Panc1 (cell line): ENCODE measurements at regions not wholly inside any gene's neighbourhood (a gene's known extent, or its start where the extent isn't known, plus 50 kb on each side); places are given as distances from the start of the nearest gene placed in this dataset.

Experiments
- CTCF ChIP-seq: fragments of 450-650 bp; IDR thresholded peaks from 2 replicates; pipeline ENCODE4 v1.5.1; 2017; ENCODE audit warnings: mild to moderate bottlenecking
- POLR2AphosphoS5 ChIP-seq: IDR thresholded peaks from 2 replicates; pipeline ENCODE4 v1.6.1; 2012; ENCODE audit warnings: mild to moderate bottlenecking, low read depth, low read length, moderate library complexity
- REST ChIP-seq, 2 experiments: IDR thresholded peaks; 2 replicates each; pipeline ENCODE4 v1.6.1; 2011 to 2012; ENCODE audit warnings: low read depth in 2 of 2, control low read depth in 1 of 2, low read length in 1 of 2, mild to moderate bottlenecking in 1 of 2, moderate library complexity in 1 of 2; ENCODE audit not compliant: insufficient read depth in 1 of 2
- SIN3A ChIP-seq: IDR thresholded peaks from 2 replicates; pipeline ENCODE4 v1.6.1; 2012; ENCODE audit warnings: low read depth, mild to moderate bottlenecking, low read length, moderate library complexity, borderline replicate concordance; ENCODE audit not compliant: insufficient read depth
- TCF7L2 ChIP-seq: IDR thresholded peaks from 2 replicates; pipeline ENCODE4 v1.6.1; 2011; ENCODE audit warnings: mild to moderate bottlenecking, low read depth, low read length, inconsistent platforms

GRCh38 chr13:80213201-80213600 is 127.7 kb downstream of the SPRY2 start:
- TF ChIP-seq CTCF (no peak), REST (IDR thresholded peaks at IDR 0.05; ENCODE audit: insufficient read depth in 1 of 2, low read depth in 2 of 2, low read length in 1 of 2) (no peak), POLR2AphosphoS5 (no peak), SIN3A (no peak), TCF7L2 (no peak)
